ENCODE measurements at regions not wholly inside any gene's neighbourhood (a gene's known extent, or its start where the extent isn't known, plus 50 kb on each side); places are given as distances from the start of the nearest gene placed in this dataset.
"Not testable (repeated sequence)": the region's sequence is repeated elsewhere in the genome, so short reads cannot be mapped to it uniquely, and the experiment has no call there.

DNA sequence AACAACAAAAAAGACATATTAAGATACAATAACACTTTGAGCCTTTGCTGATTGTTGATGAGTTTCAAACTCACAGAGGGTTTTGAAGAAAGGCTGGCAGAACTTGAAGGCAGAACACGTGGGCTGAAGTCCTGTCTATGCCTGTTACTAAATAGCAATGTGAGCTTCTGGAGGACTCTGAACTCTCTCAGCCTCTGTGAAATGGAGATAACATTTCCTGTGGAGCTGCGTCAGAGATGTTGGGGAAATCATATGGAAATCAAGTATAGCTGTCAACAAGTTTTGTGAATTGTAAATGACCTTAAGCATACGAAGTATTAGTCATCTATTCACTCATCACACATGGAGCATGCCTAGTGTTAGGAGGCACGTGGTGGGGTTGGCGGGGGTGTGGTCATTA, 229.4 kb upstream of the VKORC1L1 start:
- H3K9me3 ChIP-seq; H3K4me1 ChIP-seq; H3K36me3 ChIP-seq (replicated peaks in 1 of 2; ENCODE audit: insufficient read depth in 1 of 2, low read depth in 2 of 2); intact Hi-C loops (cut with DNase I); ATAC-seq; H3K4me3 ChIP-seq; H3K27ac ChIP-seq; H3K27me3 ChIP-seq; DNase-seq: not testable (repeated sequence)
- WGBS, 2 donors, result no CpG with 5 or more reads among the region's 5 CpGs

DNA sequence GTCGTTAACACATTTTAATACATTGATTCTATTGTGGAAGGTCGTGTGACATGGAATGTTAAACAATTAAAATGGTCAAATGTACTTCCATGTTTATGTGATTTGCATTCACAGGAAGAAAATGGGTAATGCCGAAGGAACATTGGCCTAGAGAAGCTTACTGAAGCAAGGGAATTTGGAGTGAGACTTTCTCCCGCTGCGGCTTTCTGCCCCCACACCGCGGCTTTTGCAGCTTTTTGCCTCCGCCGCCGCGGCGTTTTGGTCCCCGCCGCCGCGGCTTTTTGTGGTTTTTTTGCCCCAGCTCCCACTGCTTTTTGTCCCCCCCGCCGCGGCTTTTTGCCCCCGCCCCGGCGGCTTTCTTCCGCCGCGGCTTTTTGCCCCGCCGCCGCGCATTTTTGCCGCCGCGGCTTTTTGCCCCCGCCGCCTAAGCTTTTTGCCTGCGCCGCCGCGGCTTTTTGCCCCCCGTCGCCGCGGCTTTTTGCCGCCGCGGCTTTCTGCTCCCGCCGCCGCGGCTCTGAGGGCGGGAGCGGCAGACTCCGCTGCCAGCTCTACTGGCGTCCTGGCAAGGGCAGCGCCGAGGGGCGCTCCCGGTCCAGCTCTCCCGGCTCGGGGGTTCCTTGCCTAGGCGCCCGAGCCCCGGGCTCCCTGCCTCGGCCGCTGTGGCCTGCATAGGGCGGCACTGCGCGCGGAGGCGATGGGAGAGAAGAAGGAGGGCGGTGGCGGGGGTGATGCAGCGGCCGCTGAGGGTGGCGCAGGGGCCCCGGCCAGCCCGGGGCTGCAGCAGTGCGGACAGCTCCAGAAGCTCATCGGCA, 225.5 kb upstream of the VKORC1L1 start:
- intact Hi-C loops (cut with DNase I); H3K4me1 ChIP-seq; ATAC-seq; H3K9me3 ChIP-seq; DNase-seq; H3K4me3 ChIP-seq; H3K27me3 ChIP-seq; H3K36me3 ChIP-seq (replicated peaks in 1 of 2; ENCODE audit: insufficient read depth in 1 of 2, low read depth in 2 of 2); H3K27ac ChIP-seq: not testable (repeated sequence)
- WGBS, 2 donors, result no CpG with 5 or more reads among the region's 78 CpGs

DNA sequence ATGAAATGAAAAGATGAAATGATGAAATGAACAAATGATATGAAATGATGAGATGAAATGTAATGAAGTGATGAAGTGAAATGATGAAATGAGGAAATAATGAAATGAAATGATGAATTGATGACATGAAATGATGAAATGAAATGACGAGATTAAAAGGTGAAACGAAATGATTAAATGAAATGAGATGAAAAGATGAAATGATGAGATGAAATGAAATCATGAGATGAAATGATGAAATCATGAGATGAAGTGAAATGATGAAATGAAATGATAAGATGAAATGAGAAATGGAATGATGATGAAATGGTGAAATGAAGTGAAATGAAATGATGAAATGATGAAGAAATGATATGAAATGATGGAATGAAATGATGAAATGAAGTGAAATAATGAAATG, 221.7 kb upstream of the VKORC1L1 start:
- H3K27ac ChIP-seq; ATAC-seq; H3K4me3 ChIP-seq; H3K27me3 ChIP-seq; DNase-seq; intact Hi-C loops (cut with DNase I); H3K36me3 ChIP-seq (replicated peaks in 1 of 2; ENCODE audit: insufficient read depth in 1 of 2, low read depth in 2 of 2); H3K4me1 ChIP-seq; H3K9me3 ChIP-seq: not testable (repeated sequence)
- 83% methylated on average over 1 of the region's 2 CpGs; no CpG with 5 or more reads in 1 of the 2 donors for WGBS, 2 donors

DNA sequence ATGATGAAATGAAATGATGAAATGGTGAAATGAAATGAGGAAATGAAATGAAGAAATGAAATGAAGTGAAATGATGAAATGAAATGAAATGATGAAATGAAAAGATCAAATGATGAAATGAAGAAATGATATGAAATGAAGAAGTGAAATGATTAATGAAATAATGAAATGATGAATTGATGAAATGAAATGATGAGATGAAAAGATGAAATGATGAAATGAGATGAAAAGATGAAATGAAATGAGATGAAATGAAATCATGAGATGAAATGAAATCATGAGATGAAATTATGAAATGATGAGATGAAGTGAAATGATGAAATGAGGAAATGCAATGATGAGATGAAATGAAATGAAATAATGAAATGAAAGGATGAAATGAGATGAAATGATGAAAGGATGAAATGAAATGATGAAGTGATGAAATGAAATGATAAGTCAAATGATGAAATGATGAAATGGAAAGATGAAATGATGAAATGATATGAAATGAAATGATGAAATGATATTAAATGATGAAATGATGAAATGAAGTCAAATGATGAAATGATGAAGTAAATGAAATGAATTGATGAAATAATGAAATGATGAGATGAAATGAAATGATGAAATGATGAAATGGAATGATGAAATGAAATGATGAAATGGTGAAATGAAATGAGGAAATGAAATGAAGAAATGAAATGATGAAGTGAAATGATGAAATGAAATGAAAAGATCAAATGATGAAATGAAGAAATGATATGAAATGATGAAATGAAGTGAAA, 220.9 kb upstream of the VKORC1L1 start:
- ATAC-seq; H3K9me3 ChIP-seq; H3K36me3 ChIP-seq (replicated peaks in 1 of 2; ENCODE audit: insufficient read depth in 1 of 2, low read depth in 2 of 2); DNase-seq; H3K4me3 ChIP-seq; H3K27me3 ChIP-seq; H3K4me1 ChIP-seq; H3K27ac ChIP-seq; intact Hi-C loops (cut with DNase I): not testable (repeated sequence)

DNA sequence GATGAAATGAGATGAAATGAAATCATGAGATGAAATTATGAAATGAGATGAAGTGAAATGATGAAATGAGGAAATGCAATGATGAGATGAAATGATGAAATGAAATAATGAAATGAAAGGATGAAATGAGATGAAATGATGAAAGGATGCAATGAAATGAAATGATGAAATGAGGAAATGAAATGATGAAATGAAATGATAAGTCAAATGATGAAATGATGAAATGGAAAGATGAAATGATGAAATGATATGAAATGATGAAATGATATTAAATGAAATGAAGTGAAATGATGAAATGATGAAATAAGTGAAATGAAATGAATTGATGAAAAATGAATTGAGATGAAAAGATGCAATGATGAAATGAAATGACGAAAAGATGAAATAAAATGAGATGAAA, 220.2 kb upstream of the VKORC1L1 start:
- intact Hi-C loops (cut with DNase I); ATAC-seq; H3K4me3 ChIP-seq; H3K36me3 ChIP-seq (replicated peaks in 1 of 2; ENCODE audit: insufficient read depth in 1 of 2, low read depth in 2 of 2); H3K9me3 ChIP-seq; H3K27ac ChIP-seq; H3K4me1 ChIP-seq; DNase-seq; H3K27me3 ChIP-seq: not testable (repeated sequence)
- WGBS, 2 donors, result no CpG with 5 or more reads among the region's 1 CpG

DNA sequence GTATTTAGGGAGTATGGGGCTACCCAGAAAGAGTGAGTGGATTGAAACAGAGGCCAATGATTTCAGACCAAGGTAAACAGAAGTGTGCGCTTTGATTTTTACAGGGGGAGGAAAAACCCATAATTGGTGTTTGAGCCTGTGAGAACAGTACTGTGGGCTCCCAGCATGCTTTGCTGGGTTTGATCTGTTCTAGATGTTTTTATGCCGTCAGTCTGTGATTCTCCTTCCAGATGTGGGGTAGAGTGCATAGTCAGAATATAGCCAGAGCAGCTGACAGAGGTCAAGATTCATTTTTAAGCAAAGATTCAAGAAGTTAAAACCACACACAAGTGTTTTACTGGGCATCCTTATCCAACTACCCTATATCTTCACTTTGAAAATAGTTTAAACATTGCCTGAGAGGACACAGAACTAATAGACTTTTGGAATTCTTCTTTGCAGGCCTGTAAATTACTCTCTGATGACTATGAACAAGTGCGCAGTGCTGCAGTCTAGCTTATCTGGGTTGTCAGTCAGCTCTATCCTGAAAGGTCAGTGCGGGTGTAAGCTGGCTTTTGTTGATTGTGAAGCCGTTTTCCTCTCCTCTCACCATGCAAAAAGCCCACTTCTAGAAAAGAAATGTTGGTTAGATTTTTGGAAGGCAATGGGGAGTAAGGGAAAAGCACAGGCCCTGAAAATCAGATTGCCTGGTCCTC, 216.2 kb upstream of the VKORC1L1 start:
- no CpG with 5 or more reads among the region's 5 CpGs for WGBS, 2 donors
- intact Hi-C loops (cut with DNase I); H3K36me3 ChIP-seq (replicated peaks in 1 of 2; ENCODE audit: insufficient read depth in 1 of 2, low read depth in 2 of 2); DNase-seq; H3K9me3 ChIP-seq; H3K27ac ChIP-seq; H3K4me3 ChIP-seq; H3K4me1 ChIP-seq; H3K27me3 ChIP-seq; ATAC-seq: not testable (repeated sequence)

DNA sequence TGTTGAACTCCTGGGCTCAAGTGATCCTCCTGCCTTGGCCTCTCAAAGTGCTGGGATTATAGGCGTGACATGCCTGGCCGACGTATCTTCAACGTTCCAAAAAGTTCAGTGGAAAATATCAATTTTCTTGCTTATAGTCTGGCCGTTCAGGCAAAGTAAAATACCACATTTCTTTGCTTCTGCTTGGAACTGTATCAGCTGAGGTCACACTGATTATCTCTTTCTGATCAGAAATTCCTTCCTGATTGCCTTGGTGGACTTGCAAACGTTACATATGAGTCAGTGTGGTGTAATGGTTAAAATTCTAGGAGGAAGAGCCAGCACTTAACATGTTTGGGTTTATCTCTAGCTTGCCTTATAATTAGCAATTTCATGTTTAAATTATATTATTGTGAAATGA, 189.5 kb upstream of the VKORC1L1 start:
- DNase-seq; intact Hi-C loops (cut with DNase I); H3K4me1 ChIP-seq; H3K27ac ChIP-seq; H3K36me3 ChIP-seq (replicated peaks in 1 of 2; ENCODE audit: insufficient read depth in 1 of 2, low read depth in 2 of 2); H3K9me3 ChIP-seq; H3K4me3 ChIP-seq; ATAC-seq; H3K27me3 ChIP-seq: not testable (repeated sequence)
- 62 to 80% methylated on average over 6 of the region's 6 CpGs for WGBS, 2 donors

DNA sequence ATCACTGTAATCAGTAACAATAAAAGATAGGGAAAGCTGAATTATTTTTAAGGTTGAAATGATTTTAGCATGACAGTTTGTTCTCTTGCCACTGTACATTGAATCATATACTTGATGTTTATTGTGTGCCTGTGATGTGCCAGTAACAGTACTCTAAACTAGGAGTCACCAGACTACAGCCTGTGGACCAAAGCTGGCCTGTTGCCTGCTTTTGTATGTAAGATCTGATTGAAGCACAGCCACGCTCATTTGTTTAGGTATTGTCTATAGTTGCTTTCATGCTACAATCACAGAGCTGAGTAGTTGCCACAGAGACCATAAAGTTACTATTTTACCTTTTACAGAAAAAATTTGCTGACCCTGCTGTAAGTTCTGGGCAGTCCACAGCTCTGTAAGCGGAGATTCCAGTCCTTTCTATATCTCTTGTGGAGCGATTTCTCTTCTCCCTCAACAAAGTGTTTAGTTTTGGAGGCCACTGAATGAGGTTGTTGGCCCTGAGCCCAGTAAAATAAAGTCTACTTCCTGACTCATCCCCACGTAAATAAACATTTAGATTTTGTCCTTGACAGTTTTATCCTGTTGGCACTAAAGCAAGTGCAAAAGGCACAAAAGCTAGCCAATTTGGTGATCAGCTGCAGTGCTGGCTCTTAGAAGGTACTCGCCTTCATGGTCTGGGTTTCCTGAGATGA, 173.7 kb upstream of the VKORC1L1 start:
- ATAC-seq (peak; percentile 63), DNase-seq (peak in 1 of 4 donors; percentile 5)
- 40 to 50% methylated on average over 1 of the region's 5 CpGs for WGBS, 2 donors
- H3K4me1 ChIP-seq; H3K27me3 ChIP-seq; intact Hi-C loops (cut with DNase I); H3K9me3 ChIP-seq; H3K4me3 ChIP-seq; H3K27ac ChIP-seq; H3K36me3 ChIP-seq (replicated peaks in 1 of 2; ENCODE audit: insufficient read depth in 1 of 2, low read depth in 2 of 2): not testable (repeated sequence)

DNA sequence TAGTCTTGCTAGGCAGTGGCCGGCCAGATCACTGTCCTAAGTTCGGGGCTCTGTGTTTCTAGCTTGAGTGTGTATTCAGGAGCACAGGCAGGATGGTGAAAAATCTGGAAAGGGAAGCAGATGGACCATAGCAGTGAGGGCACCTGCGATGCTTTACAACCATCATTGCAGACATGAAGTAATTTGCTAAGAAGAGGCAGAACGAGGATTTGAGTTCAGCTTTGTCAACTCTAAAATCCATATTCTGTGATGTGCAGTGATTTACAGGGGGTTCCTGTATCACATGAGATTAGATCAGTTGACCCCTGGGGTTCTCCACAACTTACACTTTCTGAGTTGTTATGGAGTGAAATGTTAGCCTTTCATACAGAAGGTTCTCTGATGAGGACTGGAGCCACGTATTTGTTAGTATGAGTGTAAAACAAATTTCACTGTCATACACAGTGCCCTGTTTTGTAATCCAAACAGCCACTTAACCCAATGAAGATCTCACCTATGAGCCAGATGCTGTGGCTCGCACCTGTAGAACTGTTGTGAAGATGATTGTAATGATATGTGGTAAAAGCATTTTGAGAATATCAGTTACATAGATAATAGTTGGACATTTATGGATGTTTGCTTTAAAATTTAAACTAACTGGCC, 173.0 kb upstream of the VKORC1L1 start:
- ATAC-seq; DNase-seq; intact Hi-C loops (cut with DNase I); H3K36me3 ChIP-seq (replicated peaks in 1 of 2; ENCODE audit: insufficient read depth in 1 of 2, low read depth in 2 of 2); H3K27me3 ChIP-seq; H3K9me3 ChIP-seq; H3K4me1 ChIP-seq; H3K4me3 ChIP-seq; H3K27ac ChIP-seq: not testable (repeated sequence)
- 57 to 82% methylated on average over 4 to 5 of the region's 6 CpGs for WGBS, 2 donors

DNA sequence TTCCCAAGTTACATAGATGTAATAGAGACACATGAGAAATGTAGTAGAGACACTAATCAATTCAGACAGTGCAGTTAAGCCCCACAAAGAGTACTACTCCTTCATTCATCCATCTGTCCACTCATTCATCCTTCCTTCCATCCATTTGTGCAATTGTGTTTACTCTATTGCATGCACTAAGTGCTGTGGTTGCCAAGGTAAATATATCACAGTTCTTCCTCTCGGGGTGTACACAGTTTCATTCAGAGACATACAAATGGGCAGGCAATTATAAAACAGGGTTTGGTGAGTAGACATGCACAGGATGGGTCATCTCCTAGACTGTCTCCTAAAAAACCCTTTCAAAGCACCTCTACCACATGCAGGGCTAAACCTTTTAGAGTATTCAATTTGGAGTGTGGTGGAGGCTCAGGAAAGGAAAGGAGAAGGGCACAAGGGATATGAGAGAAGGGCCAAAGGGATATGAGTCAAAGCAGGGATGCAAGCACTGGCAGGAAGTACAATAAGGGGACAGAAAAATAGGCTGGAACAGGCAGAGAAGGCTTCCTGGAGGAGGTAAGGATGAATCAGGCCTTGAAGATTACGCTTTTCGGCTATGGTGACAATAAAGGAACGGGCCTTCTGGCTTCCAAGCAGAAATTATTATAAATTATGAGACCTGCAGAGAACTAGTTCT, 153.6 kb upstream of the VKORC1L1 start:
- H3K9me3 ChIP-seq; intact Hi-C loops (cut with DNase I): not testable (repeated sequence)

More for the DNA sequence above, 153.6 kb upstream of the VKORC1L1 start:
- not testable (repeated sequence) for H3K36me3 ChIP-seq (replicated peaks in 1 of 2; ENCODE audit: insufficient read depth in 1 of 2, low read depth in 2 of 2); ATAC-seq; H3K4me1 ChIP-seq; DNase-seq; H3K27ac ChIP-seq; H3K27me3 ChIP-seq; H3K4me3 ChIP-seq
- 67 to 69% methylated on average over 4 of the region's 4 CpGs for WGBS, 2 donors

All from body of pancreas (tissue), 4 donors.